Vagina (tissue), 2 donors: ENCODE measurements at regions not wholly inside any gene's neighbourhood (a gene's known extent, or its start where the extent isn't known, plus 50 kb on each side); places are given as distances from the start of the nearest gene placed in this dataset.
"Not testable (repeated sequence)": the region's sequence is repeated elsewhere in the genome, so short reads cannot be mapped to it uniquely, and the experiment has no call there.

ENCODE experiments used
- DNase-seq, 2 donors: peaks; one replicate each; pipeline ENCODE4 v3.0.0-alpha.2; 2017; ENCODE audit errors: extremely low spot score in 2 of 2
- H3K27ac ChIP-seq: fragments of 200-600 bp; sonication (generic); one replicate; pipeline ENCODE4 v1.5.1; 2019
- H3K27me3 ChIP-seq: fragments of 200-600 bp; sonication (generic); one replicate; pipeline ENCODE4 v1.5.1; 2019
- H3K36me3 ChIP-seq, 2 donors: fragments of 200-600 bp; sonication (generic); one replicate each; pipeline ENCODE4 v1.5.1; 2017 to 2019
- H3K4me1 ChIP-seq: fragments of 200-600 bp; sonication (generic); one replicate; pipeline ENCODE4 v1.5.1; 2019
- H3K4me3 ChIP-seq, 2 donors: fragments of 200-600 bp; sonication (generic); 1 replicate in 1 of 2; 2 replicates in 1 of 2; pipeline ENCODE4 v1.5.1; 2016 to 2019
- H3K9me3 ChIP-seq: fragments of 200-600 bp; sonication (generic); one replicate; pipeline ENCODE4 v1.5.1; 2019
- CTCF ChIP-seq, 3 experiments: fragments of 450-650 bp in 2 of 3; fragments of 200-600 bp in 1 of 3; sonication (generic) in 1 of 3; IDR thresholded peaks; one replicate each; pipeline ENCODE4 v1.5.1; 2017 to 2019; ENCODE audit warnings: antibody characterized with exemption in 3 of 3, mild to moderate bottlenecking in 2 of 3, moderate library complexity in 2 of 3
- POLR2A ChIP-seq, 2 donors: fragments of 450-650 bp; IDR thresholded peaks; one replicate each; pipeline ENCODE4 v1.6.1; 2017; ENCODE audit warnings: antibody characterized with exemption in 2 of 2, mild to moderate bottlenecking in 2 of 2, moderate library complexity in 2 of 2
- POLR2AphosphoS5 ChIP-seq, 2 donors: sonication (generic); formaldehyde crosslinking; IDR thresholded peaks; one replicate each; pipeline ENCODE4 v1.9.0; 2017; ENCODE audit warnings: antibody characterized with exemption in 2 of 2, mild to moderate bottlenecking in 2 of 2, low read depth in 1 of 2; ENCODE audit not compliant: insufficient read depth in 1 of 2
- intact Hi-C: fragments of 100-400 bp; cut with DNase I; formaldehyde crosslinking; loops from one replicate; pipeline ENCODE4 v1.15.1; 2023

DNA sequence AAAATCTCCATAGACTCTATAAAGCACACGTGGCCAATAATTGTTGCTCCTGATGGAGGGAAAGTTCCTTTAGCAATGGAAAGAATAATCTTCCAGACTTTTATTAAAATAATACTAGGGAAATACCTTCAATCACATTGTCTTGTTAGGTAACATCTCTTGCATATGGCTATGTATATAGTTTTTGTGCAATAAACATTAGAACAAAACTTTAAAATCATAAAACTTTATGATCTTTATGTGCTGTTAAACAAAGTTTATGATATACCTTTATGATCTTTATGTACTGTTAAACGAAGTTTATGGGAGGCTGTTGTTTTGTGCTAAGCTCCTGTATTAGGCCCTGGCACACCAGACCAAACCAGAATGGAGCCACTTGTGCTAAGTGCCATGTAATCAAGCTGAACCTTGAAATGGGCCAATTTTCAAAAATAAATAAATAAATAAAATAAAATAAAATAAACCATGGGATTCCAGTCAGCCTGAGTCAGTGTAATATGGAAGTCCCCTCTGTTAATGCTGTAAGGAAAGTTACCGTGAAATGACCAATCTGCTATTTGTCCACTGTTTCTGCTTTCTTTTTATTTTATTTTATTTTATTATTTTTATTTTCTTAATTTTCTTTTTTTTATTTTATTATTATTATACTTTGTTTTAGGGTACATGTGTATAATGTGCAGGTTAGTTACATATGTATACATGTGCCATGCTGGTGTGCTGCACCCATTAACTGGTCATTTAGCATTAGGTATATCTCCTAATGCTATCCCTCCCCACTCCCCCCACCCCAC, 431.3 kb downstream of the SPATA31D1 start:
- H3K36me3 ChIP-seq, result no peaks in the 10 kb centered on the region
- no peak overlapping the region for H3K27ac ChIP-seq
- no peaks in the 10 kb centered on the region for H3K27me3 ChIP-seq
- intact Hi-C loops, result no loop called here
- DNase-seq, result no peak
- no peaks in the 10 kb centered on the region for H3K9me3 ChIP-seq
- no peaks in the 10 kb centered on the region for H3K4me1 ChIP-seq
- no peak overlapping the region for H3K4me3 ChIP-seq
- TF ChIP-seq CTCF (IDR thresholded peaks at IDR 0.05) (no peak), POLR2AphosphoS5 (IDR thresholded peaks at IDR 0.05; ENCODE audit: insufficient read depth in 1 of 2, low read depth in 1 of 2) (no peak), POLR2A (IDR thresholded peaks at IDR 0.05) (no peak)

GRCh38 chr9:82421498-82421897, 432.9 kb downstream of the SPATA31D1 start:
- Histone ChIP-seq H3K4me1 (no peaks in the 10 kb centered on the region), H3K27me3 (no peaks in the 10 kb centered on the region), H3K36me3 (no peaks in the 10 kb centered on the region), H3K9me3 (no peaks in the 10 kb centered on the region), H3K4me3 (no peak overlapping the region), H3K27ac (no peak overlapping the region)
- no peak for TF ChIP-seq CTCF (IDR thresholded peaks at IDR 0.05)
- TF ChIP-seq POLR2A (IDR thresholded peaks at IDR 0.05), result no peak
- no peak for TF ChIP-seq POLR2AphosphoS5 (IDR thresholded peaks at IDR 0.05; ENCODE audit: insufficient read depth in 1 of 2, low read depth in 1 of 2)
- intact Hi-C loops, result no loop called here
- DNase-seq, result no peak

- DNase-seq, result no peak
- H3K36me3 ChIP-seq, result no peaks in the 10 kb centered on the region
- no peaks in the 10 kb centered on the region for H3K4me1 ChIP-seq
- no peaks in the 10 kb centered on the region for H3K9me3 ChIP-seq
- H3K4me3 ChIP-seq, result no peak overlapping the region
- no peak for TF ChIP-seq POLR2A (IDR thresholded peaks at IDR 0.05)
- TF ChIP-seq CTCF (IDR thresholded peaks at IDR 0.05), result no peak
- TF ChIP-seq POLR2AphosphoS5 (IDR thresholded peaks at IDR 0.05; ENCODE audit: insufficient read depth in 1 of 2, low read depth in 1 of 2), result no peak
- no peak overlapping the region for H3K27ac ChIP-seq
- intact Hi-C loops, result no loop called here
- H3K27me3 ChIP-seq, result no peaks in the 10 kb centered on the region
Measured at GRCh38 chr9:82423700-82424099, 435.1 kb downstream of the SPATA31D1 start.

GRCh38 chr9:82424599-82425120, 436.1 kb downstream of the SPATA31D1 start:
- TF ChIP-seq POLR2AphosphoS5 (IDR thresholded peaks at IDR 0.05; ENCODE audit: insufficient read depth in 1 of 2, low read depth in 1 of 2) (no peak), POLR2A (IDR thresholded peaks at IDR 0.05) (no peak), CTCF (IDR thresholded peaks at IDR 0.05) (no peak)
- H3K4me1 ChIP-seq, result no peaks in the 10 kb centered on the region
- intact Hi-C loops, result no loop called here
- H3K9me3 ChIP-seq, result no peaks in the 10 kb centered on the region
- no peak overlapping the region for H3K4me3 ChIP-seq
- DNase-seq, result no peak
- no peaks in the 10 kb centered on the region for H3K27me3 ChIP-seq
- no peaks in the 10 kb centered on the region for H3K36me3 ChIP-seq
- no peak overlapping the region for H3K27ac ChIP-seq

- Histone ChIP-seq H3K36me3 (no peaks in the 10 kb centered on the region), H3K4me1 (no peaks in the 10 kb centered on the region), H3K4me3 (no peak overlapping the region), H3K27me3 (no peaks in the 10 kb centered on the region), H3K9me3 (no peaks in the 10 kb centered on the region), H3K27ac (no peak overlapping the region)
- no peak for DNase-seq
- TF ChIP-seq POLR2A (IDR thresholded peaks at IDR 0.05) (no peak), CTCF (IDR thresholded peaks at IDR 0.05) (no peak)
- intact Hi-C loops, result no loop called here
Measured at GRCh38 chr9:82431121-82431520, 442.5 kb downstream of the SPATA31D1 start.

DNA sequence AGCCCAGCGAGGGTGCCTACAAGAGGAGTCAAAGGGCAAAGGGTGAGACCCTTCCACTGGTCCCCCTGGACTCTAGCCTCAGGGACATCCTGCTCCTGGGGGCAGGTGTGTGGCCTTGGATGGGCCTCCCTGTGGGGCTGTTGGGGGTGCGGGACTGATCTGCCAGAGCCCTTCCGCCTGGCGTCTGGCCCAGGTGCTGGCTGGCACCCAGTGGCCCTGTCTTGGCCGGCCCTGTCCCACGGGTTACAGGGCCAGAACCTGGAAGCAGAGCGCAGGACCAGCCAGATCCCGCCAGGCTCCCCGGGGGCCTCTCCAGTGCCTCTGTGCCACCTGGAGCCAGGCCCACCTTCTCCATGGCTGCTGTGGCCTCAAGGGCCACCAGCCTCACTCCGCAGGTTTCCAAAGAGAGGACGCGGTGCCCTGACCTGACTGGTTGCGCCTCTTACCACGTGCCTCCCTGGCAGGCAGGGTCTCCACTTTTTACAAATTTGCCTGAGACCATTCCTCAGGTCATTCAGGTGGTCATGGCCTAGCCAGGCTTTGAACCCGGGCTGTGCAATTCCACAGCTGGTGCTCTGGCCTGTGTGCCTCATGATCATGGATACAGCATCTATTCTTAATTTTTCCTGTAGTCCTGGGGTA, 444.8 kb downstream of the SPATA31D1 start:
- H3K4me3 ChIP-seq, DNase-seq, H3K9me3 ChIP-seq, intact Hi-C loops, H3K27ac ChIP-seq, H3K36me3 ChIP-seq, H3K4me1 ChIP-seq, H3K27me3 ChIP-seq: not testable (repeated sequence)
